A549 (cell line): ENCODE measurements at regions not wholly inside any gene's neighbourhood (a gene's known extent, or its start where the extent isn't known, plus 50 kb on each side); places are given as distances from the start of the nearest gene placed in this dataset.

Experiments
- CBX2 ChIP-seq: fragments of 200-600 bp; sonication (generic); IDR thresholded peaks from 2 replicates; pipeline ENCODE4 v1.6.1; 2016; ENCODE audit warnings: low read depth, mild to moderate bottlenecking, borderline replicate concordance
- CHD2 ChIP-seq: fragments of 150-350 bp; IDR thresholded peaks from 2 replicates; pipeline ENCODE4 v1.6.1; 2014; ENCODE audit warnings: low read length; ENCODE audit not compliant: partially characterized antibody
- MAFK ChIP-seq: fragments of 450-650 bp; IDR thresholded peaks from 2 replicates; pipeline ENCODE4 v1.6.1; 2014; ENCODE audit not compliant: partially characterized antibody
- POLR2A ChIP-seq: IDR thresholded peaks from 2 replicates; pipeline ENCODE4 v1.6.1; 2012; ENCODE audit warnings: mild to moderate bottlenecking, low read length
- TF ChIP-seq, protein P1 (sequence below): fragments of >200 bp; sonication (Bioruptor Twin); formaldehyde crosslinking; IDR thresholded peaks from 3 replicates; pipeline ENCODE4 v1.5.1; 2016
- TF ChIP-seq, protein P2 (sequence below): IDR thresholded peaks from 2 replicates; pipeline ENCODE4 v1.6.1; 2012

DNA sequence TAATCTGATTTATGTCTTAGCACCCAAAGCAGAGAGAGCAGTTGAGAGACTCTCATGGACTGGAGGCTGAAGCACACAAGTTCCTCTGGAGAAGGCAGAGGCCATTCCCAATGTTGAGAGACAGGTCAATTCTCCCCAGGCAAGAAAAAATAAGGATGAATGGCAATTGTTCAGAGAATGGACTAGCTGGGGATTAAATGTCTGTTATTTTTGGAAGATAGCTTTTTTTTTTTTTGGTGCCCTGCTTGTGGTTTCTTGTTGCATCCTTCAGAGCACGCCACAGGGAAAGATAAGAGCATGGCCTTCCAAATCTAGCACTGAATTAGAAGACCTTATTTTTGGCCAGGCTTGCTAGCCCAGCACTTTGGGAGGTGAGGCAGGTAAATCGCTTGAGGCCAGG, 65.6 kb upstream of the ERRFI1 start:
- TF ChIP-seq, protein P1, sequence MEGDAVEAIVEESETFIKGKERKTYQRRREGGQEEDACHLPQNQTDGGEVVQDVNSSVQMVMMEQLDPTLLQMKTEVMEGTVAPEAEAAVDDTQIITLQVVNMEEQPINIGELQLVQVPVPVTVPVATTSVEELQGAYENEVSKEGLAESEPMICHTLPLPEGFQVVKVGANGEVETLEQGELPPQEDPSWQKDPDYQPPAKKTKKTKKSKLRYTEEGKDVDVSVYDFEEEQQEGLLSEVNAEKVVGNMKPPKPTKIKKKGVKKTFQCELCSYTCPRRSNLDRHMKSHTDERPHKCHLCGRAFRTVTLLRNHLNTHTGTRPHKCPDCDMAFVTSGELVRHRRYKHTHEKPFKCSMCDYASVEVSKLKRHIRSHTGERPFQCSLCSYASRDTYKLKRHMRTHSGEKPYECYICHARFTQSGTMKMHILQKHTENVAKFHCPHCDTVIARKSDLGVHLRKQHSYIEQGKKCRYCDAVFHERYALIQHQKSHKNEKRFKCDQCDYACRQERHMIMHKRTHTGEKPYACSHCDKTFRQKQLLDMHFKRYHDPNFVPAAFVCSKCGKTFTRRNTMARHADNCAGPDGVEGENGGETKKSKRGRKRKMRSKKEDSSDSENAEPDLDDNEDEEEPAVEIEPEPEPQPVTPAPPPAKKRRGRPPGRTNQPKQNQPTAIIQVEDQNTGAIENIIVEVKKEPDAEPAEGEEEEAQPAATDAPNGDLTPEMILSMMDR: no peak
- TF ChIP-seq, protein P2, sequence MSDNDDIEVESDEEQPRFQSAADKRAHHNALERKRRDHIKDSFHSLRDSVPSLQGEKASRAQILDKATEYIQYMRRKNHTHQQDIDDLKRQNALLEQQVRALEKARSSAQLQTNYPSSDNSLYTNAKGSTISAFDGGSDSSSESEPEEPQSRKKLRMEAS: no peak
- TF ChIP-seq CBX2 (no peak), POLR2A (no peak), CHD2 (no peak), MAFK (no peak)
